H1 (cell line): ENCODE measurements at regions not wholly inside any gene's neighbourhood (a gene's known extent, or its start where the extent isn't known, plus 50 kb on each side); places are given as distances from the start of the nearest gene placed in this dataset.

Source experiments
- CTCF ChIA-PET: fragments of 300-600 bp; sonication (Branson Sonifier 250); formaldehyde crosslinking; loops from one replicate; lab custom pipeline; 2021; ENCODE audit not compliant: partially characterized antibody; lab: Charles Lee
- POLR2A ChIA-PET: fragments of 300-600 bp; sonication (Branson Sonifier 250); formaldehyde crosslinking; loops from one replicate; lab custom pipeline; 2021; ENCODE audit warnings: inconsistent platforms; ENCODE audit not compliant: partially characterized antibody; lab: Charles Lee
- DNase-seq, 2 experiments: peaks; one replicate each; pipeline versions ENCODE4 v3.0.0 to v3.0.0-alpha.2; 2010 to 2022; ENCODE audit warnings: low spot score in 2 of 2, low read depth in 1 of 2, mixed read lengths in 1 of 2
- FAIRE-seq: peaks from 2 replicates; lab custom pipeline; 2011; peaks lifted over from hg19 to GRCh38; lab: Jason Lieb, UNC
- H2AFZ ChIP-seq: 2 replicates; pipeline ENCODE4 v1.8.1; 2012; ENCODE audit warnings: low read length, inconsistent platforms
- H2AK5ac ChIP-seq: 2 replicates; pipeline ENCODE4 v1.6.1; 2013; ENCODE audit warnings: low read depth, low read length
- H2BK120ac ChIP-seq: replicated peaks from 2 replicates; pipeline ENCODE3; 2013; ENCODE audit warnings: low read depth, low read length, inconsistent platforms
- H2BK12ac ChIP-seq: 2 replicates; pipeline ENCODE4 v1.6.1; 2013; ENCODE audit warnings: low read depth, low read length
- H2BK15ac ChIP-seq: 2 replicates; pipeline ENCODE4 v1.6.1; 2013; ENCODE audit warnings: low read length
- H2BK20ac ChIP-seq: 2 replicates; pipeline ENCODE4 v1.6.1; 2013; ENCODE audit warnings: low read length
- H2BK5ac ChIP-seq: 2 replicates; pipeline ENCODE4 v1.6.1; 2013; ENCODE audit warnings: low read depth, low read length
- H3K14ac ChIP-seq: 2 replicates; pipeline ENCODE4 v1.6.1; 2013; ENCODE audit warnings: inconsistent platforms; ENCODE audit not compliant: insufficient read length
- H3K18ac ChIP-seq: 2 replicates; pipeline ENCODE4 v1.6.1; 2013; ENCODE audit warnings: low read length; ENCODE audit errors: extremely low read depth
- H3K23ac ChIP-seq: 2 replicates; pipeline ENCODE4 v1.6.1; 2013; ENCODE audit warnings: inconsistent platforms; ENCODE audit not compliant: insufficient read length
- H3K23me2 ChIP-seq: 2 replicates; pipeline ENCODE4 v1.6.1; 2013; ENCODE audit warnings: low read depth, low read length
- H3K27ac ChIP-seq: 2 replicates; pipeline ENCODE4 v1.6.1; 2011; ENCODE audit warnings: low read depth, low read length, inconsistent platforms
- H3K27me3 ChIP-seq, 4 experiments: replicated peaks in 1 of 4; 1 replicate in 1 of 4; 2 replicates in 3 of 4; pipeline versions ENCODE4 v1.6.1 to v1.8.1; 2011 to 2013; ENCODE audit warnings: low read length in 3 of 4, mild to moderate bottlenecking in 3 of 4, inconsistent platforms in 2 of 4, mixed read lengths in 2 of 4, moderate library complexity in 1 of 4; ENCODE audit not compliant: control insufficient read depth in 3 of 4, insufficient read depth in 3 of 4; ENCODE audit errors: extremely low read depth in 1 of 4
- H3K36me3 ChIP-seq, 4 experiments: 2 replicates each; pipeline versions ENCODE4 v1.6.1 to v1.8.1; 2011 to 2013; ENCODE audit warnings: mild to moderate bottlenecking in 4 of 4, low read length in 3 of 4, moderate library complexity in 2 of 4, control low read depth in 1 of 4, inconsistent platforms in 1 of 4; ENCODE audit not compliant: insufficient read depth in 4 of 4, control insufficient read depth in 2 of 4
- H3K4ac ChIP-seq: replicated peaks from 2 replicates; pipeline ENCODE3; 2013; ENCODE audit warnings: low read length, low read depth, mixed read lengths, inconsistent platforms; ENCODE audit not compliant: insufficient read length
- H3K4me1 ChIP-seq, 4 experiments: replicated peaks in 1 of 4; 1 replicate in 1 of 4; 2 replicates in 3 of 4; pipeline versions ENCODE4 v1.6.1 to v1.8.1; 2011 to 2013; ENCODE audit warnings: low read length in 3 of 4, inconsistent platforms in 2 of 4, mixed read lengths in 1 of 4; ENCODE audit not compliant: insufficient read depth in 4 of 4, control insufficient read depth in 3 of 4
- H3K4me2 ChIP-seq, 2 experiments: 2 replicates each; pipeline versions ENCODE4 v1.6.1 to v1.8.1; 2011 to 2013; ENCODE audit warnings: low read depth in 2 of 2, low read length in 2 of 2, control low read depth in 1 of 2, inconsistent platforms in 1 of 2, mild to moderate bottlenecking in 1 of 2; ENCODE audit not compliant: insufficient read depth in 1 of 2
- H3K4me3 ChIP-seq, 4 experiments: fragments of 200-600, 300-600 bp in 1 of 4; sonication (generic), shearing (Covaris generic), sonication (Bioruptor Twin) in 1 of 4; 2 replicates each; pipeline versions ENCODE4 v1.5.1 to v1.8.1; 2011 to 2016; ENCODE audit warnings: low read length in 4 of 4, low read depth in 3 of 4, control low read depth in 2 of 4, inconsistent platforms in 2 of 4, mild to moderate bottlenecking in 2 of 4, mixed read lengths in 1 of 4, moderate library complexity in 1 of 4; ENCODE audit not compliant: insufficient read depth in 2 of 4; ENCODE audit errors: extremely low read depth in 1 of 4
- H3K56ac ChIP-seq: replicated peaks from 2 replicates; pipeline ENCODE3; 2013; ENCODE audit warnings: low read depth, mild to moderate bottlenecking, mixed read lengths, low read length, inconsistent platforms; ENCODE audit not compliant: insufficient read length
- H3K79me1 ChIP-seq: 2 replicates; pipeline ENCODE4 v1.6.1; 2013; ENCODE audit warnings: low read depth, low read length, control low read depth
- H3K79me2 ChIP-seq, 2 experiments: 2 replicates each; pipeline versions ENCODE4 v1.6.1 to v1.8.1; 2012 to 2013; ENCODE audit warnings: low read length in 2 of 2, mild to moderate bottlenecking in 2 of 2, inconsistent platforms in 1 of 2; ENCODE audit not compliant: insufficient read depth in 2 of 2, control insufficient read depth in 1 of 2
- H3K9ac ChIP-seq, 4 experiments: replicated peaks in 1 of 4; 1 replicate in 1 of 4; 2 replicates in 3 of 4; pipeline versions ENCODE4 v1.6.1 to v1.8.1; 2011 to 2013; ENCODE audit warnings: low read depth in 3 of 4, low read length in 3 of 4, control low read depth in 2 of 4, mild to moderate bottlenecking in 2 of 4, moderate library complexity in 2 of 4, inconsistent platforms in 1 of 4; ENCODE audit errors: extremely low read depth in 1 of 4
- H3K9me3 ChIP-seq, 2 experiments: 2 replicates each; pipeline versions ENCODE4 v1.6.1 to v1.8.1; 2012 to 2013; ENCODE audit warnings: mild to moderate bottlenecking in 2 of 2, moderate library complexity in 2 of 2, control low read depth in 1 of 2, inconsistent platforms in 1 of 2, low read depth in 1 of 2, low read length in 1 of 2, mixed read lengths in 1 of 2; ENCODE audit not compliant: insufficient read depth in 2 of 2
- H4K20me1 ChIP-seq, 2 experiments: replicated peaks in 1 of 2; 2 replicates each; pipeline versions ENCODE3 to v1.8.1; 2011 to 2013; ENCODE audit warnings: inconsistent platforms in 2 of 2, low read length in 2 of 2, mild to moderate bottlenecking in 1 of 2; ENCODE audit not compliant: insufficient read depth in 2 of 2, control insufficient read depth in 1 of 2
- H4K5ac ChIP-seq: 2 replicates; pipeline ENCODE4 v1.6.1; 2013; ENCODE audit warnings: low read length, low read depth, mixed read lengths, inconsistent platforms; ENCODE audit not compliant: insufficient read length
- H4K8ac ChIP-seq: 2 replicates; pipeline ENCODE4 v1.8.0; 2013; ENCODE audit warnings: mild to moderate bottlenecking, moderate library complexity, low read length, inconsistent platforms; ENCODE audit not compliant: insufficient read depth; ENCODE audit errors: extremely low read depth
- H4K91ac ChIP-seq: replicated peaks from 2 replicates; pipeline ENCODE3; 2013; ENCODE audit warnings: low read length, mixed read lengths, inconsistent platforms; ENCODE audit not compliant: insufficient read length
- CEBPB ChIP-seq: IDR thresholded peaks from 2 replicates; pipeline ENCODE4 v1.6.1; 2012; ENCODE audit warnings: low read depth, low read length
- SRF ChIP-seq: IDR thresholded peaks from 2 replicates; pipeline ENCODE4 v1.6.1; 2011; ENCODE audit warnings: mild to moderate bottlenecking, low read depth, low read length, moderate library complexity
- YY1 ChIP-seq: IDR thresholded peaks from 2 replicates; pipeline ENCODE4 v1.6.1; 2011; ENCODE audit warnings: low read depth, mild to moderate bottlenecking, low read length
- ZNF274 ChIP-seq: IDR thresholded peaks from 2 replicates; pipeline ENCODE4 v1.7.0; 2012; ENCODE audit warnings: low read length, borderline replicate concordance; ENCODE audit errors: extremely low read depth
- WGBS, 2 experiments: shearing (Covaris generic) in 1 of 2; methylation state at CpG; one replicate each; pipeline versions ENCODE4 v1.1.6 to v1.1.7; 2013 to 2015; ENCODE audit warnings: low lambda C conversion rate in 2 of 2, mixed read lengths in 2 of 2, inconsistent platforms in 1 of 2, low coverage in 1 of 2, missing lambda C conversion rate in 1 of 2; ENCODE audit not compliant: insufficient replicate concordance in 2 of 2, insufficient coverage in 1 of 2, insufficient read length in 1 of 2; ENCODE audit errors: extremely low coverage in 1 of 2, missing lambda C conversion rate in 1 of 2; 5-methylcytosine and 5-hydroxymethylcytosine counted together
- TF ChIP-seq, protein P1 (sequence below): IDR thresholded peaks from 2 replicates; pipeline ENCODE4 v1.6.1; 2012; ENCODE audit warnings: low read length, inconsistent platforms

DNA sequence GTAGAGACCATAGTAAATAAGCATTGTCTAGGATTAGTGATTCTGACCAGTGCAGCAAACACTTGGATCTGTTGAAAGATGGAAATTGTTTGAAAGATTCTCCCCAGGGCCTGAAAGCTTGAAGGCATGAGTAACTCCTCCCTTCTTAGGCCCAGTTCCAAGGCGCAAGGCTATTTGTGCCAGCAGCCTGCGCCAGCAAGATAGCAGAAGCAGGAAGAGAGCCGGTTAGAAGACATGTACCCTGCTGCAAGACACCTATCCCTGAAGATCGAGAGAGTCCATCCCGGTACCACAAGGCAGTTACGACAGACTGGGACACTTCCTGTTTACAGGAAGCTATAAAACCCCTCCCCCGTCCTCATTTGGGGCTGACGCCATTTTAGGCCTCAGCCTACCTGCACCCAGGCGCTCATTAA, 72.4 kb upstream of the JADE1 start:
- Histone ChIP-seq H4K5ac (no peak overlapping the region), H4K20me1 (no peaks in the 10 kb centered on the region), H2BK120ac (no peak overlapping the region), H2BK20ac (peak overlapping the region; percentile 62; the same call in 1 of the 2 replicates), H3K9me3 (0 out of 4 replicates have a peak, but pooled peaks cover 0 to 3% of the 10 kb centered on the region in 2 experiments), H3K27me3 (no peaks in the 10 kb centered on the region), H3K4me2 (no peak overlapping the region), H3K23ac (no peak overlapping the region), H3K79me1 (no peaks in the 10 kb centered on the region), H2BK12ac (peak overlapping the region; percentile 21; the same call in 1 of the 2 replicates), H3K4ac (no peak overlapping the region), H3K14ac (no peak overlapping the region), H3K18ac (no peak overlapping the region), H4K91ac (peak overlapping the region; percentile 36), H2BK15ac (no peak overlapping the region), H2BK5ac (peak overlapping the region; percentile 44; the same call in 1 of the 2 replicates), H2AK5ac (no peak overlapping the region), H3K9ac (no peak overlapping the region; a peak in 1 of 7 replicates), H3K27ac (no peak overlapping the region), H3K4me1 (0 out of 7 replicates have a peak, but pooled peaks cover 0 to 2% (median 0%) of the 10 kb centered on the region in 4 experiments), H3K23me2 (no peaks in the 10 kb centered on the region), H2AFZ (peak overlapping the region; percentile 99), H3K56ac (no peak overlapping the region), H3K4me3 (no peak overlapping the region), H3K36me3 (no peaks in the 10 kb centered on the region), H3K79me2 (no peaks in the 10 kb centered on the region), H4K8ac (peak overlapping the region; percentile 84; the same call in 1 of the 2 replicates)
- DNase-seq (no peak), FAIRE-seq (no peak)
- WGBS, 2 experiments: 91% methylated on average over 9 of the region's 9 CpGs; no CpG with 5 or more reads in 1 of the 2 experiments
- ChIA-PET POLR2A (interaction anchor here (0.7 to 1.3 kb wide), 2 partner anchors 31 to 65 kb away, joined by 3 to 4 read pairs; no protein-coding TSS in a partner anchor), CTCF (interaction anchor here (0.6 to 1.2 kb wide), 3 partner anchors 11 to 118 kb away, joined by 3 to 5 read pairs (median 4); no protein-coding TSS in a partner anchor)
- peak; percentile 85 for TF ChIP-seq YY1
- TF ChIP-seq, protein P1, sequence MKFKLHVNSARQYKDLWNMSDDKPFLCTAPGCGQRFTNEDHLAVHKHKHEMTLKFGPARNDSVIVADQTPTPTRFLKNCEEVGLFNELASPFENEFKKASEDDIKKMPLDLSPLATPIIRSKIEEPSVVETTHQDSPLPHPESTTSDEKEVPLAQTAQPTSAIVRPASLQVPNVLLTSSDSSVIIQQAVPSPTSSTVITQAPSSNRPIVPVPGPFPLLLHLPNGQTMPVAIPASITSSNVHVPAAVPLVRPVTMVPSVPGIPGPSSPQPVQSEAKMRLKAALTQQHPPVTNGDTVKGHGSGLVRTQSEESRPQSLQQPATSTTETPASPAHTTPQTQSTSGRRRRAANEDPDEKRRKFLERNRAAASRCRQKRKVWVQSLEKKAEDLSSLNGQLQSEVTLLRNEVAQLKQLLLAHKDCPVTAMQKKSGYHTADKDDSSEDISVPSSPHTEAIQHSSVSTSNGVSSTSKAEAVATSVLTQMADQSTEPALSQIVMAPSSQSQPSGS: no peak
- peak; percentile 40; the same call in 1 of the 2 replicates for TF ChIP-seq CEBPB
- TF ChIP-seq ZNF274: no peak
- TF ChIP-seq SRF: no peak
